ENCODE measurements at regions not wholly inside any gene's neighbourhood (a gene's known extent, or its start where the extent isn't known, plus 50 kb on each side); places are given as distances from the start of the nearest gene placed in this dataset.

GRCh38 chr7:16232273-16232672 is 189.1 kb downstream of the CRPPA start:
- no peak for DNase-seq (ENCODE audit: low read depth in 2 of 2)

GRCh38 chr7:16223963-16224707 is 197.2 kb downstream of the CRPPA start:
- DNase-seq (ENCODE audit: low read depth in 2 of 2) = peak; percentile 15 to 16

GRCh38 chr7:16212610-16213009 is 208.7 kb downstream of the CRPPA start:
- DNase-seq (ENCODE audit: low read depth in 2 of 2) = no peak

GRCh38 chr7:16212032-16212431 is 209.3 kb downstream of the CRPPA start:
- no peak for DNase-seq (ENCODE audit: low read depth in 2 of 2)

- DNase-seq (ENCODE audit: low read depth in 2 of 2) = no peak
Observed at GRCh38 chr7:16211402-16211925, 209.9 kb downstream of the CRPPA start.

GRCh38 chr7:16210171-16210570 is 211.2 kb downstream of the CRPPA start:
- no peak for DNase-seq (ENCODE audit: low read depth in 2 of 2)

- DNase-seq (ENCODE audit: low read depth in 2 of 2) = no peak
Observed at GRCh38 chr7:16207321-16207720, 214.0 kb downstream of the CRPPA start.

GRCh38 chr7:16205466-16205865 is 215.9 kb downstream of the CRPPA start:
- no peak for DNase-seq (ENCODE audit: low read depth in 2 of 2)

- DNase-seq (ENCODE audit: low read depth in 2 of 2) = no peak
Observed at GRCh38 chr7:16204953-16205352, 216.4 kb downstream of the CRPPA start.

- DNase-seq (ENCODE audit: low read depth in 2 of 2) = no peak
Observed at GRCh38 chr7:16203065-16203464, 218.3 kb downstream of the CRPPA start.

GRCh38 chr7:16202303-16202702 is 219.0 kb downstream of the CRPPA start:
- DNase-seq (ENCODE audit: low read depth in 2 of 2) = no peak

- DNase-seq (ENCODE audit: low read depth in 2 of 2) = no peak
Observed at GRCh38 chr7:16200591-16200990, 220.7 kb downstream of the CRPPA start.

- DNase-seq (ENCODE audit: low read depth in 2 of 2) = no peak
Observed at GRCh38 chr7:16193631-16194030, 227.7 kb downstream of the CRPPA start.

GRCh38 chr7:16189026-16189715 is 232.2 kb downstream of the CRPPA start:
- DNase-seq (ENCODE audit: low read depth in 2 of 2) = no peak

- DNase-seq (ENCODE audit: low read depth in 2 of 2) = no peak
Observed at GRCh38 chr7:16187131-16187530, 234.2 kb downstream of the CRPPA start.

GRCh38 chr7:16178585-16178984 is 242.8 kb downstream of the CRPPA start:
- DNase-seq (ENCODE audit: low read depth in 2 of 2) = no peak

GRCh38 chr7:16178092-16178491 is 243.2 kb downstream of the CRPPA start:
- no peak for DNase-seq (ENCODE audit: low read depth in 2 of 2)

GRCh38 chr7:16174253-16174652 is 247.1 kb downstream of the CRPPA start:
- DNase-seq (ENCODE audit: low read depth in 2 of 2) = no peak

- no peak for DNase-seq (ENCODE audit: low read depth in 2 of 2)
Observed at GRCh38 chr7:16172366-16172765, 249.0 kb downstream of the CRPPA start.

GRCh38 chr7:16171928-16172327 is 249.4 kb downstream of the CRPPA start:
- DNase-seq (ENCODE audit: low read depth in 2 of 2) = no peak

GRCh38 chr7:16170671-16171070 is 250.7 kb downstream of the CRPPA start:
- no peak for DNase-seq (ENCODE audit: low read depth in 2 of 2)

- DNase-seq (ENCODE audit: low read depth in 2 of 2) = no peak
Observed at GRCh38 chr7:16169537-16169936, 251.8 kb downstream of the CRPPA start.

- DNase-seq (ENCODE audit: low read depth in 2 of 2) = no peak
Observed at GRCh38 chr7:16167526-16167925, 253.8 kb downstream of the CRPPA start.

Measured in activated CD8-positive, alpha-beta memory T cell treated with anti-CD3 and anti-CD28 coated beads for 4 hours (primary cell).